IMR-90 (cell line): ENCODE measurements at regions not wholly inside any gene's neighbourhood (a gene's known extent, or its start where the extent isn't known, plus 50 kb on each side); places are given as distances from the start of the nearest gene placed in this dataset.

ENCODE experiments used
- ATAC-seq: fragments of 200-7000 bp; cut with Tn5 transposase; 2 replicates; pipeline ENCODE4 v1.9.1; 2020; ENCODE audit warnings: low read depth, mild to moderate bottlenecking, moderate library complexity
- BruUV-seq: library from RNA; stranded (reverse); fragments of 400-500 nt; replicated peaks from 2 replicates; lab custom pipeline; 2021; lab: Mats Ljungman, UMichigan
- CTCF ChIA-PET: fragments of 300-600 bp; formaldehyde crosslinking; extraction: SDS; loops from one replicate; lab custom pipeline; 2021; ENCODE audit warnings: antibody characterized with exemption; lab: Yijun Ruan, JAX
- POLR2A ChIA-PET: fragments of 300-600 bp; sonication (Branson Sonifier 250); formaldehyde crosslinking; loops from one replicate; lab custom pipeline; 2022; ENCODE audit warnings: antibody characterized with exemption; ENCODE audit not compliant: unreplicated experiment; lab: Charles Lee
- DNase-seq: peaks from one replicate; pipeline ENCODE4 v3.0.0; 2013
- H2AFZ ChIP-seq: replicated peaks from 2 replicates; pipeline ENCODE3; 2013; ENCODE audit warnings: low read length, mild to moderate bottlenecking; ENCODE audit not compliant: poor library complexity
- H2AK5ac ChIP-seq: 2 replicates; pipeline ENCODE4 v1.6.1; 2013; ENCODE audit warnings: low read depth, low read length, inconsistent platforms
- H2AK9ac ChIP-seq: replicated peaks from 2 replicates; pipeline ENCODE3; 2013; ENCODE audit warnings: mild to moderate bottlenecking, low read depth, low read length, moderate library complexity; ENCODE audit not compliant: poor library complexity
- H2BK120ac ChIP-seq: 2 replicates; pipeline ENCODE4 v1.6.1; 2013; ENCODE audit warnings: low read depth, low read length, inconsistent platforms
- H2BK15ac ChIP-seq: 3 replicates; pipeline ENCODE4 v1.6.1; 2013; ENCODE audit warnings: low read depth, low read length, inconsistent platforms
- H2BK20ac ChIP-seq: 2 replicates; pipeline ENCODE4 v1.6.1; 2013; ENCODE audit warnings: low read depth, mild to moderate bottlenecking, inconsistent platforms, low read length, moderate library complexity
- H2BK5ac ChIP-seq: 2 replicates; pipeline ENCODE4 v1.6.1; 2013; ENCODE audit warnings: mild to moderate bottlenecking, low read depth, low read length, inconsistent platforms; ENCODE audit not compliant: poor library complexity, severe bottlenecking
- H3K14ac ChIP-seq: replicated peaks from 2 replicates; pipeline ENCODE4 v1.6.1; 2013; ENCODE audit warnings: low read depth, low read length, inconsistent platforms
- H3K18ac ChIP-seq: 2 replicates; pipeline ENCODE4 v1.6.1; 2013; ENCODE audit warnings: low read depth, low read length, control low read depth
- H3K23ac ChIP-seq: 2 replicates; pipeline ENCODE4 v1.6.1; 2013; ENCODE audit warnings: low read depth, low read length, inconsistent platforms
- H3K27ac ChIP-seq: 2 replicates; pipeline ENCODE4 v1.5.1; 2013; ENCODE audit warnings: mild to moderate bottlenecking, control low read depth, low read length; ENCODE audit not compliant: insufficient read depth
- H3K27me3 ChIP-seq: 2 replicates; pipeline ENCODE4 v1.6.1; 2013; ENCODE audit warnings: low read length; ENCODE audit not compliant: control insufficient read depth, insufficient read depth
- H3K36me3 ChIP-seq: 2 replicates; pipeline ENCODE4 v1.6.1; 2013; ENCODE audit warnings: low read length, mixed read lengths; ENCODE audit not compliant: control insufficient read depth, insufficient read depth
- H3K4ac ChIP-seq: 2 replicates; pipeline ENCODE4 v1.6.1; 2013; ENCODE audit warnings: low read depth, low read length, inconsistent platforms
- H3K4me1 ChIP-seq: 2 replicates; pipeline ENCODE4 v1.6.1; 2013; ENCODE audit warnings: low read length, mixed read lengths; ENCODE audit not compliant: control insufficient read depth, insufficient read depth
- H3K4me2 ChIP-seq: 2 replicates; pipeline ENCODE4 v1.6.1; 2013; ENCODE audit warnings: low read depth, mild to moderate bottlenecking, control low read depth, low read length, moderate library complexity
- H3K4me3 ChIP-seq: 2 replicates; pipeline ENCODE4 v1.5.1; 2013; ENCODE audit warnings: low read depth, mild to moderate bottlenecking, control low read depth, low read length, moderate library complexity; ENCODE audit not compliant: insufficient read depth
- H3K56ac ChIP-seq: 2 replicates; pipeline ENCODE4 v1.6.1; 2013; ENCODE audit warnings: low read length, inconsistent platforms; ENCODE audit not compliant: insufficient read depth; ENCODE audit errors: extremely low read depth
- H3K79me1 ChIP-seq, 2 experiments: 2 replicates each; pipeline ENCODE4 v1.6.1; 2013; ENCODE audit warnings: low read length in 2 of 2, inconsistent platforms in 1 of 2, low read depth in 1 of 2
- H3K9ac ChIP-seq: 2 replicates; pipeline ENCODE4 v1.6.1; 2013; ENCODE audit warnings: low read depth, low read length, control low read depth
- H3K9me1 ChIP-seq: 2 replicates; pipeline ENCODE4 v1.6.1; 2013; ENCODE audit warnings: low read length, inconsistent platforms; ENCODE audit not compliant: insufficient read depth
- H3K9me3 ChIP-seq: 2 replicates; pipeline ENCODE4 v1.6.1; 2013; ENCODE audit warnings: low read length; ENCODE audit not compliant: control insufficient read depth, insufficient read depth
- H4K20me1 ChIP-seq: 2 replicates; pipeline ENCODE4 v1.6.1; 2013; ENCODE audit warnings: low read length, inconsistent platforms; ENCODE audit not compliant: insufficient read depth
- H4K5ac ChIP-seq: 2 replicates; pipeline ENCODE4 v1.6.1; 2013; ENCODE audit warnings: mild to moderate bottlenecking, low read depth, low read length, control low read depth
- H4K8ac ChIP-seq, 2 experiments: 2 replicates each; pipeline ENCODE4 v1.6.1; 2013; ENCODE audit warnings: low read depth in 2 of 2, low read length in 2 of 2, control low read depth in 1 of 2, inconsistent platforms in 1 of 2
- H4K91ac ChIP-seq: 2 replicates; pipeline ENCODE4 v1.6.1; 2013; ENCODE audit warnings: low read depth, low read length, inconsistent platforms; ENCODE audit not compliant: insufficient read depth
- CEBPB ChIP-seq: IDR thresholded peaks from 2 replicates; pipeline ENCODE4 v1.6.1; 2012; ENCODE audit warnings: low read depth, low read length, improper control_type of control experiment
- NFE2L2 ChIP-seq: fragments of 150-350 bp; IDR thresholded peaks from 2 replicates; pipeline ENCODE4 v1.6.1; 2016; ENCODE audit warnings: low read depth, mild to moderate bottlenecking, low read length
- RCOR1 ChIP-seq: IDR thresholded peaks from 2 replicates; pipeline ENCODE4 v1.6.1; 2012; ENCODE audit warnings: mild to moderate bottlenecking, low read length, improper control_type of control experiment; ENCODE audit not compliant: insufficient replicate concordance
- RFX5 ChIP-seq: IDR thresholded peaks from 2 replicates; pipeline ENCODE4 v1.8.0; 2012; ENCODE audit warnings: low read depth, mild to moderate bottlenecking, low read length, moderate library complexity
- SMC3 ChIP-seq: fragments of 150-350 bp; IDR thresholded peaks from 2 replicates; pipeline ENCODE4 v1.6.1; 2016; ENCODE audit warnings: low read depth, mild to moderate bottlenecking, antibody characterized with exemption, low read length, moderate library complexity
- USF2 ChIP-seq: fragments of 150-350 bp; IDR thresholded peaks from 2 replicates; pipeline ENCODE4 v1.6.1; 2017; ENCODE audit warnings: mild to moderate bottlenecking, antibody characterized with exemption, low read length, low read depth
- WGBS, 2 experiments: methylation state at CpG; one replicate each; pipeline versions ENCODE4 v1.1.5 to v1.1.7; 2013; ENCODE audit warnings: missing lambda C conversion rate in 2 of 2; ENCODE audit not compliant: insufficient read length in 1 of 2; ENCODE audit errors: extremely low coverage in 2 of 2; 5-methylcytosine and 5-hydroxymethylcytosine counted together
- dilution Hi-C: fragments of 300-500 bp; cut with HindIII; formaldehyde crosslinking; loops from one replicate; pipeline ENCODE4 v1.14.3; 2018; ENCODE audit warnings: low sequenced_read_pairs; ENCODE audit not compliant: unreplicated experiment
- in situ Hi-C: fragments of 300-500 bp; cut with MboI; formaldehyde crosslinking; loops from 3 replicates; pipeline ENCODE4 v1.14.3; 2019; ENCODE audit warnings: low sequenced_read_pairs, inconsistent platforms, mixed read lengths
- intact Hi-C: fragments of 100-400 bp; cut with micrococcal nuclease; formaldehyde crosslinking; loops from 2 replicates; pipeline ENCODE4 v1.10.0; 2022

- POLR2A ChIA-PET = interaction anchor here (0.6 kb wide), 1 partner anchor 139 kb away, joined by 3 read pairs; no protein-coding TSS in a partner anchor
Measured at GRCh38 chr2:74079522-74080341, 68.0 kb downstream of the BOLA3 start.

More at GRCh38 chr2:74079522-74080341, 68.0 kb downstream of the BOLA3 start:
- Histone ChIP-seq H3K14ac (no peak overlapping the region; the same call in 1 of the 2 replicates), H4K8ac (no peak overlapping the region), H3K56ac (no peak overlapping the region), H3K36me3 (peaks cover 14% of the 10 kb centered on the region), H2AK9ac (no peak overlapping the region), H3K4ac (no peak overlapping the region), H3K9me3 (no peaks in the 10 kb centered on the region), H3K9ac (no peak overlapping the region), H3K18ac (no peak overlapping the region; the same call in 1 of the 2 replicates), H2AFZ (peak overlapping the region; percentile 1), H3K4me3 (no peak overlapping the region), H2BK5ac (no peak overlapping the region), H4K20me1 (peaks cover 9% of the 10 kb centered on the region; the same call in 1 of the 2 replicates), H4K5ac (no peak overlapping the region), H3K4me1 (peaks cover 20% of the 10 kb centered on the region), H2BK20ac (no peak overlapping the region), H3K4me2 (peak overlapping the region; percentile 53), H2BK120ac (no peak overlapping the region), H2AK5ac (no peak overlapping the region), H2BK15ac (no peak overlapping the region), H4K91ac (no peak overlapping the region), H3K79me1 (peaks cover 6 to 31% of the 10 kb centered on the region in 2 experiments; a peak in 3 of 4 replicates), H3K9me1 (peaks cover 22% of the 10 kb centered on the region), H3K27ac (no peak overlapping the region), H3K27me3 (no peaks in the 10 kb centered on the region), H3K23ac (no peak overlapping the region)
- intact Hi-C loops = no loop called here
- in situ Hi-C loops = no loop called here
- ATAC-seq = peak; percentile 80
- dilution Hi-C loops = no loop called here
- no CpG with 5 or more reads among the region's 8 CpGs for WGBS, 2 experiments
- CTCF ChIA-PET = no interaction called here
- TF ChIP-seq USF2 (no peak), RFX5 (no peak), CEBPB (no peak), NFE2L2 (peak; percentile 51; the same call in 1 of the 2 replicates), RCOR1 (no peak), SMC3 (no peak)
- peak; percentile 49 for DNase-seq
- BruUV-seq = no TSS peak
